ENCODE measurements at regions not wholly inside any gene's neighbourhood (a gene's known extent, or its start where the extent isn't known, plus 50 kb on each side); places are given as distances from the start of the nearest gene placed in this dataset.

GRCh38 chr6:12221856-12222255 is 68.3 kb upstream of the EDN1 start:
- no peak for DNase-seq

GRCh38 chr6:12222405-12223366 is 67.5 kb upstream of the EDN1 start:
- no peak for DNase-seq

- DNase-seq = no peak
Measured at GRCh38 chr6:12223383-12223782, 66.8 kb upstream of the EDN1 start.

GRCh38 chr6:12224251-12224650 is 65.9 kb upstream of the EDN1 start:
- DNase-seq = no peak

- no peak for DNase-seq
Measured at GRCh38 chr6:12228447-12229146, 61.6 kb upstream of the EDN1 start.

GRCh38 chr6:12229332-12229731 is 60.8 kb upstream of the EDN1 start:
- no peak for DNase-seq

- DNase-seq = no peak
Measured at GRCh38 chr6:12230523-12230922, 59.6 kb upstream of the EDN1 start.

GRCh38 chr6:12232339-12232738 is 57.8 kb upstream of the EDN1 start:
- no peak for DNase-seq

GRCh38 chr6:12232821-12233220 is 57.3 kb upstream of the EDN1 start:
- DNase-seq = no peak

GRCh38 chr6:12233693-12234571 is 56.2 kb upstream of the EDN1 start:
- DNase-seq = peak; percentile 60 to 75

- no peak for DNase-seq
Measured at GRCh38 chr6:12235341-12235740, 54.8 kb upstream of the EDN1 start.

- DNase-seq = no peak
Measured at GRCh38 chr6:12238219-12238618, 51.9 kb upstream of the EDN1 start.

Measured in right lung (tissue), 2 donors.